ENCODE measurements at regions not wholly inside any gene's neighbourhood (a gene's known extent, or its start where the extent isn't known, plus 50 kb on each side); places are given as distances from the start of the nearest gene placed in this dataset.
"Not testable (repeated sequence)": the region's sequence is repeated elsewhere in the genome, so short reads cannot be mapped to it uniquely, and the experiment has no call there.

GRCh38 chr4:167842487-167842886 lies 249.8 kb upstream of the ANXA10 start:
- no peaks in the 10 kb centered on the region for H3K27me3 Mint-ChIP-seq
- DNase-seq, result no peak
- H3K4me1 Mint-ChIP-seq, result no peaks in the 10 kb centered on the region
- H3K27ac Mint-ChIP-seq, result no peak overlapping the region
- H3K4me3 Mint-ChIP-seq, result no peak overlapping the region
- CTCF ChIA-PET, result no interaction called here
- H3K9me3 Mint-ChIP-seq (ENCODE audit: low read depth), result no peaks in the 10 kb centered on the region
- H3K36me3 Mint-ChIP-seq, result no peaks in the 10 kb centered on the region
- no peak for ATAC-seq

- H3K4me1 Mint-ChIP-seq, result no peaks in the 10 kb centered on the region
- no peaks in the 10 kb centered on the region for H3K27me3 Mint-ChIP-seq
- H3K4me3 Mint-ChIP-seq, result no peak overlapping the region
- ATAC-seq (no peak), DNase-seq (no peak)
- CTCF ChIA-PET, result no interaction called here
- H3K9me3 Mint-ChIP-seq (ENCODE audit: low read depth), result peaks cover 4% of the 10 kb centered on the region
- H3K27ac Mint-ChIP-seq, result no peak overlapping the region
- no peaks in the 10 kb centered on the region for H3K36me3 Mint-ChIP-seq
These were observed 237.5 kb upstream of the ANXA10 start for GRCh38 chr4:167854881-167855280.

- H3K9me3 Mint-ChIP-seq (ENCODE audit: low read depth); CTCF ChIA-PET; H3K27ac Mint-ChIP-seq; H3K36me3 Mint-ChIP-seq; H3K27me3 Mint-ChIP-seq; DNase-seq; H3K4me3 Mint-ChIP-seq; H3K4me1 Mint-ChIP-seq; ATAC-seq: not testable (repeated sequence)
These were observed 234.2 kb upstream of the ANXA10 start for GRCh38 chr4:167858127-167858526.

- H3K9me3 Mint-ChIP-seq (ENCODE audit: low read depth), result no peaks in the 10 kb centered on the region
- CTCF ChIA-PET, result no interaction called here
- DNase-seq, result no peak
- no peak overlapping the region for H3K4me3 Mint-ChIP-seq
- no peak overlapping the region for H3K27ac Mint-ChIP-seq
- no peak for ATAC-seq
- H3K4me1 Mint-ChIP-seq, result no peaks in the 10 kb centered on the region
- H3K27me3 Mint-ChIP-seq, result no peaks in the 10 kb centered on the region
- H3K36me3 Mint-ChIP-seq, result no peaks in the 10 kb centered on the region
These were observed 225.1 kb upstream of the ANXA10 start for GRCh38 chr4:167867191-167867590.

- Mint-ChIP-seq H3K9me3 (ENCODE audit: low read depth) (no peaks in the 10 kb centered on the region), H3K27me3 (no peaks in the 10 kb centered on the region), H3K4me1 (no peaks in the 10 kb centered on the region), H3K36me3 (no peaks in the 10 kb centered on the region), H3K4me3 (no peak overlapping the region), H3K27ac (no peak overlapping the region)
- no peak for ATAC-seq
- no peak for DNase-seq
- CTCF ChIA-PET, result no interaction called here
These were observed 224.2 kb upstream of the ANXA10 start for GRCh38 chr4:167868163-167868562.

- Mint-ChIP-seq H3K4me1 (no peaks in the 10 kb centered on the region), H3K4me3 (no peak overlapping the region), H3K9me3 (ENCODE audit: low read depth) (no peaks in the 10 kb centered on the region), H3K27ac (no peak overlapping the region), H3K36me3 (no peaks in the 10 kb centered on the region), H3K27me3 (no peaks in the 10 kb centered on the region)
- ATAC-seq (no peak), DNase-seq (no peak)
- CTCF ChIA-PET, result no interaction called here
These were observed 218.8 kb upstream of the ANXA10 start for GRCh38 chr4:167873496-167873895.

- H3K4me3 Mint-ChIP-seq; H3K27me3 Mint-ChIP-seq; CTCF ChIA-PET; H3K27ac Mint-ChIP-seq; DNase-seq; H3K36me3 Mint-ChIP-seq; ATAC-seq; H3K4me1 Mint-ChIP-seq; H3K9me3 Mint-ChIP-seq (ENCODE audit: low read depth): not testable (repeated sequence)
These were observed 216.2 kb upstream of the ANXA10 start for GRCh38 chr4:167876091-167876490.

- H3K36me3 Mint-ChIP-seq; DNase-seq; H3K9me3 Mint-ChIP-seq (ENCODE audit: low read depth); ATAC-seq; H3K4me3 Mint-ChIP-seq; CTCF ChIA-PET; H3K27me3 Mint-ChIP-seq; H3K4me1 Mint-ChIP-seq; H3K27ac Mint-ChIP-seq: not testable (repeated sequence)
These were observed 214.5 kb upstream of the ANXA10 start for GRCh38 chr4:167877826-167878225.

GRCh38 chr4:167883266-167883665 lies 209.1 kb upstream of the ANXA10 start:
- DNase-seq (no peak), ATAC-seq (no peak)
- Mint-ChIP-seq H3K36me3 (no peaks in the 10 kb centered on the region), H3K9me3 (ENCODE audit: low read depth) (peaks cover 5% of the 10 kb centered on the region), H3K4me1 (no peaks in the 10 kb centered on the region), H3K27ac (no peak overlapping the region), H3K4me3 (no peak overlapping the region), H3K27me3 (no peaks in the 10 kb centered on the region)
- CTCF ChIA-PET, result no interaction called here

GRCh38 chr4:167885071-167885470 lies 207.3 kb upstream of the ANXA10 start:
- DNase-seq, result no peak
- CTCF ChIA-PET, result no interaction called here
- ATAC-seq, result no peak
- Mint-ChIP-seq H3K27ac (no peak overlapping the region), H3K4me3 (no peak overlapping the region), H3K4me1 (no peaks in the 10 kb centered on the region), H3K9me3 (ENCODE audit: low read depth) (no peaks in the 10 kb centered on the region), H3K27me3 (no peaks in the 10 kb centered on the region), H3K36me3 (no peaks in the 10 kb centered on the region)

GRCh38 chr4:167885872-167886271 lies 206.5 kb upstream of the ANXA10 start:
- CTCF ChIA-PET, result no interaction called here
- Mint-ChIP-seq H3K27ac (no peak overlapping the region), H3K9me3 (ENCODE audit: low read depth) (no peaks in the 10 kb centered on the region), H3K4me1 (no peaks in the 10 kb centered on the region), H3K4me3 (no peak overlapping the region), H3K36me3 (no peaks in the 10 kb centered on the region), H3K27me3 (no peaks in the 10 kb centered on the region)
- no peak for ATAC-seq
- no peak for DNase-seq

- CTCF ChIA-PET, result no interaction called here
- Mint-ChIP-seq H3K27me3 (no peaks in the 10 kb centered on the region), H3K36me3 (no peaks in the 10 kb centered on the region), H3K4me1 (no peaks in the 10 kb centered on the region), H3K9me3 (ENCODE audit: low read depth) (no peaks in the 10 kb centered on the region), H3K4me3 (no peak overlapping the region), H3K27ac (no peak overlapping the region)
- DNase-seq, result no peak
- no peak for ATAC-seq
These were observed 204.6 kb upstream of the ANXA10 start for GRCh38 chr4:167887726-167888125.

GRCh38 chr4:167890226-167890625 lies 202.1 kb upstream of the ANXA10 start:
- ATAC-seq (no peak), DNase-seq (no peak)
- CTCF ChIA-PET, result no interaction called here
- Mint-ChIP-seq H3K36me3 (no peaks in the 10 kb centered on the region), H3K4me1 (no peaks in the 10 kb centered on the region), H3K9me3 (ENCODE audit: low read depth) (no peaks in the 10 kb centered on the region), H3K4me3 (no peak overlapping the region), H3K27me3 (no peaks in the 10 kb centered on the region), H3K27ac (no peak overlapping the region)

- no peak overlapping the region for H3K27ac Mint-ChIP-seq
- no peaks in the 10 kb centered on the region for H3K27me3 Mint-ChIP-seq
- no peak overlapping the region for H3K4me3 Mint-ChIP-seq
- no peak for DNase-seq
- H3K9me3 Mint-ChIP-seq (ENCODE audit: low read depth), result no peaks in the 10 kb centered on the region
- H3K36me3 Mint-ChIP-seq, result no peaks in the 10 kb centered on the region
- H3K4me1 Mint-ChIP-seq, result no peaks in the 10 kb centered on the region
- ATAC-seq, result no peak
- CTCF ChIA-PET, result no interaction called here
These were observed 198.8 kb upstream of the ANXA10 start for GRCh38 chr4:167893531-167893930.

- H3K27ac Mint-ChIP-seq; H3K27me3 Mint-ChIP-seq; CTCF ChIA-PET; H3K9me3 Mint-ChIP-seq (ENCODE audit: low read depth); ATAC-seq; H3K4me3 Mint-ChIP-seq; H3K36me3 Mint-ChIP-seq; H3K4me1 Mint-ChIP-seq; DNase-seq: not testable (repeated sequence)
These were observed 196.1 kb upstream of the ANXA10 start for GRCh38 chr4:167896260-167896659.

All from activated CD8-positive, alpha-beta memory T cell treated with anti-CD3 and anti-CD28 coated beads, Interleukin-2, amount 10 ng/mL, durations not matched to agents 7 days and 5 days (primary cell).